Trophoblast cell (in vitro differentiated cells and primary cell): ENCODE measurements at regions not wholly inside any gene's neighbourhood (a gene's known extent, or its start where the extent isn't known, plus 50 kb on each side); places are given as distances from the start of the nearest gene placed in this dataset.
A peak's percentile ranks its signal among the peaks of the same experiment; 100 is the strongest.

Source experiments
- DNase-seq, 2 donors: peaks; one replicate each; pipeline ENCODE4 v3.0.0-alpha.2; 2016
- H2AFZ ChIP-seq: 2 replicates; pipeline ENCODE4 v1.6.1; 2013; ENCODE audit warnings: low read length, moderate library complexity, mild to moderate bottlenecking; ENCODE audit not compliant: insufficient read depth, poor library complexity
- H2AK5ac ChIP-seq: 2 replicates; pipeline ENCODE4 v1.6.1; 2013; ENCODE audit warnings: mild to moderate bottlenecking, low read length
- H2BK120ac ChIP-seq: 2 replicates; pipeline ENCODE4 v1.6.1; 2013; ENCODE audit warnings: low read length, mild to moderate bottlenecking, moderate library complexity; ENCODE audit not compliant: insufficient read depth, poor library complexity
- H2BK12ac ChIP-seq: 2 replicates; pipeline ENCODE4 v1.6.1; 2013; ENCODE audit warnings: mild to moderate bottlenecking, low read length, moderate library complexity
- H2BK5ac ChIP-seq: 2 replicates; pipeline ENCODE4 v1.6.1; 2013; ENCODE audit warnings: low read length, low read depth, moderate library complexity, mild to moderate bottlenecking; ENCODE audit not compliant: poor library complexity
- H3K14ac ChIP-seq: 2 replicates; pipeline ENCODE4 v1.6.1; 2013; ENCODE audit warnings: mild to moderate bottlenecking, low read length
- H3K18ac ChIP-seq: 2 replicates; pipeline ENCODE4 v1.6.1; 2013; ENCODE audit warnings: mild to moderate bottlenecking, low read length
- H3K23ac ChIP-seq: 2 replicates; pipeline ENCODE4 v1.6.1; 2013; ENCODE audit warnings: low read length
- H3K27ac ChIP-seq: 2 replicates; pipeline ENCODE4 v1.5.1; 2013; ENCODE audit warnings: low read depth, mild to moderate bottlenecking, inconsistent platforms, low read length, moderate library complexity
- H3K27me3 ChIP-seq: 2 replicates; pipeline ENCODE4 v1.6.1; 2013; ENCODE audit warnings: inconsistent platforms, mild to moderate bottlenecking, low read length, moderate library complexity; ENCODE audit not compliant: insufficient read depth
- H3K36me3 ChIP-seq, 2 experiments: 1 replicate in 1 of 2; 2 replicates in 1 of 2; pipeline ENCODE4 v1.6.1; 2013; ENCODE audit warnings: low read length in 2 of 2, mild to moderate bottlenecking in 2 of 2, moderate library complexity in 1 of 2; ENCODE audit not compliant: insufficient read depth in 2 of 2, control insufficient read depth in 1 of 2
- H3K4ac ChIP-seq: 2 replicates; pipeline ENCODE4 v1.6.1; 2013; ENCODE audit warnings: low read depth, mild to moderate bottlenecking, low read length, moderate library complexity
- H3K4me1 ChIP-seq, 2 experiments: 1 replicate in 1 of 2; 2 replicates in 1 of 2; pipeline ENCODE4 v1.6.1; 2013; ENCODE audit warnings: low read length in 2 of 2, mild to moderate bottlenecking in 2 of 2, moderate library complexity in 1 of 2; ENCODE audit not compliant: insufficient read depth in 2 of 2, control insufficient read depth in 1 of 2
- H3K4me2 ChIP-seq: 2 replicates; pipeline ENCODE4 v1.6.1; 2013; ENCODE audit warnings: inconsistent platforms, mild to moderate bottlenecking, low read length, moderate library complexity
- H3K4me3 ChIP-seq: 2 replicates; pipeline ENCODE4 v1.5.1; 2013; ENCODE audit warnings: mild to moderate bottlenecking, low read depth, low read length, inconsistent platforms
- H3K79me1 ChIP-seq: one replicate; pipeline ENCODE4 v1.6.1; 2013; ENCODE audit warnings: low read length
- H3K79me2 ChIP-seq: 2 replicates; pipeline ENCODE4 v1.6.1; 2013; ENCODE audit warnings: low read length, mild to moderate bottlenecking; ENCODE audit not compliant: control insufficient read depth, insufficient read depth, poor library complexity
- H3K9ac ChIP-seq: 2 replicates; pipeline ENCODE4 v1.6.1; 2013; ENCODE audit warnings: mild to moderate bottlenecking, low read length
- H3K9me3 ChIP-seq: 2 replicates; pipeline ENCODE4 v1.6.1; 2013; ENCODE audit warnings: low read depth, mild to moderate bottlenecking, control low read depth, inconsistent platforms, low read length; ENCODE audit not compliant: insufficient read depth
- H4K12ac ChIP-seq: 2 replicates; pipeline ENCODE4 v1.6.1; 2013; ENCODE audit warnings: low read depth, mild to moderate bottlenecking, low read length, moderate library complexity
- H4K8ac ChIP-seq: 2 replicates; pipeline ENCODE4 v1.6.1; 2013; ENCODE audit warnings: low read depth, mild to moderate bottlenecking, low read length, moderate library complexity
- H4K91ac ChIP-seq: one replicate; pipeline ENCODE4 v1.6.1; 2013; ENCODE audit warnings: low read depth, mild to moderate bottlenecking, low read length, moderate library complexity
- WGBS: extraction: QIAGEN DNeasy Blood & Tissue Kit; methylation state at CpG from one replicate; pipeline ENCODE4 v1.1.7; 2013; ENCODE audit warnings: missing lambda C conversion rate; ENCODE audit not compliant: insufficient read length, insufficient coverage; ENCODE audit errors: extremely low coverage; 5-methylcytosine and 5-hydroxymethylcytosine counted together

DNA sequence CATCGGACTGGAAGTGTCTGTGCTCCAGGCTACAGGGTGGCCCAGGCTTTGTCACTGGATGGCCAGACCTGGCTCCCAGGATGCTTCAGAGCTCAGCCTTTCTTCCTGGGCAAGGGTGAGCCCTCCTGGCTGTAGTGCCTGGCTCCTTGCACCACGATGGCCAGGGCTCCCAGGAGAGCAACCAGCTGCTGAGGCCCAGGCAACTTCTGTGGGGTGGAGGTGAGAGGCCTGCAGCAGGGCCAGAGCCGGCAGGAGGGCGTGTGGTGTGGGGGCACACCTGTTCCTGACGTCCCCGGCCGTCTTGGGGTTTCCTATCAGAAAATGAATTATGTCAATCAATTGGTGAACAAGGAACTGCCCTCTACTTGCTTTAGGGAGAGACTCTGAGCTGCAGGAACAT is 82.1 kb downstream of the DHCR7 start:
- no peaks in the 10 kb centered on the region for H3K27me3 ChIP-seq
- no peak overlapping the region for H2AK5ac ChIP-seq
- no peaks in the 10 kb centered on the region for H3K4me1 ChIP-seq
- H3K9ac ChIP-seq = no peak overlapping the region
- no peak overlapping the region for H2AFZ ChIP-seq
- H3K14ac ChIP-seq = no peak overlapping the region
- no peak overlapping the region for H2BK12ac ChIP-seq
- no peak overlapping the region for H2BK120ac ChIP-seq
- H3K23ac ChIP-seq = no peak overlapping the region
- WGBS = no CpG with 5 or more reads among the region's 7 CpGs
- no peak overlapping the region for H3K4me2 ChIP-seq
- H3K36me3 ChIP-seq = no peaks in the 10 kb centered on the region
- H3K18ac ChIP-seq = no peak overlapping the region
- no peak overlapping the region for H3K4me3 ChIP-seq
- H3K79me1 ChIP-seq = no peaks in the 10 kb centered on the region
- H4K12ac ChIP-seq = no peak overlapping the region
- H4K91ac ChIP-seq = no peak overlapping the region
- DNase-seq = no peak
- H3K9me3 ChIP-seq = peaks cover 17% of the 10 kb centered on the region
- no peak overlapping the region for H3K4ac ChIP-seq
- H2BK5ac ChIP-seq = no peak overlapping the region
- no peak overlapping the region for H4K8ac ChIP-seq
- no peak overlapping the region for H3K27ac ChIP-seq
- no peaks in the 10 kb centered on the region for H3K79me2 ChIP-seq

DNA sequence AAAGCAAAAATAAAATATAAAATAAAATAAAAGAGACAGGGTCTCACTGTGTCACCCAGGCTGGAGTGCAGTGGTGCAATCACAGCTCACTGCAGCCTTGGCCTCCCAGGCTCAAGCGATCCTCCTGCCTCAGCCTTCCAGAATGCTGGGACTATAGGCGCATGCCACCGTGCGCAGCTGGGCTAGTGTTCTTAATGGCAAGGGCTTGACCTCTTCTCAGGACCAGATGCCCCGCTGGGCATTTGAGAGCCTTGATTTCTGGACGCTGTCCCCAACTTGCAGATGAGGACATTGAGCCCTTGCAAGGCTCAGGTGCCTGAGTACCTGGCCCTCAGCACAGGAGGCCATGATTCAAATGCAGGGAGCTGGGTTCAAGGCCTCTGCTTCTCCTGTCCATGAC is 82.6 kb downstream of the DHCR7 start:
- H3K36me3 ChIP-seq = no peaks in the 10 kb centered on the region
- H2AK5ac ChIP-seq = no peak overlapping the region
- H4K8ac ChIP-seq = no peak overlapping the region
- no CpG with 5 or more reads among the region's 6 CpGs for WGBS
- no peaks in the 10 kb centered on the region for H3K79me2 ChIP-seq
- no peak overlapping the region for H2BK5ac ChIP-seq
- no peak overlapping the region for H2AFZ ChIP-seq
- H3K14ac ChIP-seq = no peak overlapping the region
- H4K91ac ChIP-seq = no peak overlapping the region
- H2BK12ac ChIP-seq = no peak overlapping the region
- no peak overlapping the region for H3K4ac ChIP-seq
- no peak overlapping the region for H4K12ac ChIP-seq
- no peak overlapping the region for H3K4me3 ChIP-seq
- H3K9ac ChIP-seq = no peak overlapping the region
- no peak for DNase-seq
- no peak overlapping the region for H3K27ac ChIP-seq
- no peaks in the 10 kb centered on the region for H3K4me1 ChIP-seq
- H2BK120ac ChIP-seq = no peak overlapping the region
- H3K9me3 ChIP-seq = peaks cover 17% of the 10 kb centered on the region
- no peaks in the 10 kb centered on the region for H3K27me3 ChIP-seq
- no peak overlapping the region for H3K23ac ChIP-seq
- H3K18ac ChIP-seq = no peak overlapping the region
- H3K4me2 ChIP-seq = no peak overlapping the region
- H3K79me1 ChIP-seq = no peaks in the 10 kb centered on the region

DNA sequence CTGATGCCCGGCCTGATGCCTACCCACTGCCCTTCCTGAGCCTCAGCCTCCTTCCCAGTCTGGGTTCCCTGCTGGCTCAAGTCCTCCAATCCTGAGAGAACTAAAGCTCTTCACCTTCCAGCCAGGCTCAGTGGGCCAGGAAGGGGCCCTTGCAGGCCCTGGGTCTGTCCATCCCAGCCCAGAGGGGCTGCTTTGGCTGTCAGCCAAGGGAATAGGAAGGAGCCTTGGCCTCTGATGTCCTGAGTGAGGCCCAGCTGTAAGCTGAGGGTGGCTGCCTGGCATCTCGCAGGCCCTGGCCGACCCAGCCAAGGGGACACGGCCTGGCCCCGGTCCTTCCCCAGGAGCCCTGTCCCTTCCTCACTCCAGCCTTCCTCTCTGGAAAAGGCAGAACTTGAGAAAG is 83.4 kb downstream of the DHCR7 start:
- no peak overlapping the region for H2BK12ac ChIP-seq
- H3K4me2 ChIP-seq = no peak overlapping the region
- no peak overlapping the region for H2AK5ac ChIP-seq
- H2BK5ac ChIP-seq = no peak overlapping the region
- H3K4me1 ChIP-seq = no peaks in the 10 kb centered on the region
- no peak overlapping the region for H2AFZ ChIP-seq
- WGBS = no CpG with 5 or more reads among the region's 5 CpGs
- no peaks in the 10 kb centered on the region for H3K27me3 ChIP-seq
- H3K4me3 ChIP-seq = peak overlapping the region; percentile 10
- no peak overlapping the region for H3K4ac ChIP-seq
- no peak overlapping the region for H4K8ac ChIP-seq
- H4K91ac ChIP-seq = no peak overlapping the region
- no peaks in the 10 kb centered on the region for H3K36me3 ChIP-seq
- H2BK120ac ChIP-seq = no peak overlapping the region
- H3K79me1 ChIP-seq = no peaks in the 10 kb centered on the region
- H3K18ac ChIP-seq = no peak overlapping the region
- peaks cover 14% of the 10 kb centered on the region for H3K9me3 ChIP-seq
- H3K9ac ChIP-seq = no peak overlapping the region
- H4K12ac ChIP-seq = no peak overlapping the region
- no peak for DNase-seq
- no peak overlapping the region for H3K14ac ChIP-seq
- H3K79me2 ChIP-seq = no peaks in the 10 kb centered on the region
- no peak overlapping the region for H3K23ac ChIP-seq
- H3K27ac ChIP-seq = no peak overlapping the region

DNA sequence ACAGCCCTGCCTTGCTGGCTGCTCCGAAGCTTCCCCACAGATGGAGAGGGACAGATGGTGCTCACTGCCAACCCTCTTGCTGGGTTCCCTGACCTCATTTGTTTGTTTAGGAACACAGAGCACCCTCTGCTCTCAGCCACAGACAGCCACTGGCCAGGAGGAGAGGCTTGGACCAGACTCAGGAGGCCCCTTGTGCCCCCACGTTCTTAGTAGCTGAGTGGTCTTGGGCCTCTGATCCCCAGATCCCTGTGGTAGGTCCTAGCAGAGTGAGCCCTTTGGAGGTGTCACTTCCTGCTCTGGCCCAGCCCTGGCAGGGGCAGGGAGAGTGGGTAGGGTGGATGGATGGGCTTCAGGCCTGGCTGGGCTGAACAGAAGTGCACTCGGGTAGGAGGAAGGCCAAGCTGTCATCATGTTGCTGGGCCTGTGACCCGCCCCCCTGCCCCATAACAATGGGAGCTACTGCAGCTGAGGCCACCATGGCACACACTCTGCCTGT is 84.0 kb downstream of the DHCR7 start:
- Histone ChIP-seq H3K27me3 (no peaks in the 10 kb centered on the region), H3K18ac (no peak overlapping the region), H2BK120ac (no peak overlapping the region), H3K4ac (no peak overlapping the region), H4K91ac (no peak overlapping the region), H3K36me3 (no peaks in the 10 kb centered on the region), H3K9ac (no peak overlapping the region), H3K9me3 (peaks cover 14% of the 10 kb centered on the region), H3K27ac (no peak overlapping the region), H3K4me2 (no peak overlapping the region), H3K14ac (no peak overlapping the region), H3K79me2 (no peaks in the 10 kb centered on the region), H3K4me1 (no peaks in the 10 kb centered on the region), H3K23ac (no peak overlapping the region), H3K4me3 (peak overlapping the region; percentile 10), H3K79me1 (no peaks in the 10 kb centered on the region), H2BK5ac (no peak overlapping the region), H4K12ac (no peak overlapping the region), H2AK5ac (no peak overlapping the region), H2AFZ (no peak overlapping the region), H2BK12ac (no peak overlapping the region), H4K8ac (no peak overlapping the region)
- DNase-seq = no peak
- WGBS = no CpG with 5 or more reads among the region's 4 CpGs
